Stimulated activated memory B cell treated with anti-CD40 and anti-IgM and Interleukin-4, amounts not matched to agents 10 μg/mL and 1 μg/mL and 100 μg/mL, for 72 hours (primary cell): ENCODE measurements at regions not wholly inside any gene's neighbourhood (a gene's known extent, or its start where the extent isn't known, plus 50 kb on each side); places are given as distances from the start of the nearest gene placed in this dataset.

ENCODE experiments used
- ATAC-seq: fragments of 150-1000 bp; cut with Tn5 transposase; 2 replicates; pipeline ENCODE4 v1.10.0; 2021
- H3K27ac Mint-ChIP-seq: one replicate; pipeline ENCODE4 v1.8.0; 2022; ENCODE audit warnings: mild to moderate bottlenecking, mixed read lengths
- H3K27me3 Mint-ChIP-seq: one replicate; pipeline ENCODE4 v1.8.0; 2022; ENCODE audit warnings: mixed read lengths
- H3K36me3 Mint-ChIP-seq: one replicate; pipeline ENCODE4 v1.8.0; 2022; ENCODE audit warnings: mixed read lengths
- H3K4me1 Mint-ChIP-seq: one replicate; pipeline ENCODE4 v1.8.0; 2022; ENCODE audit warnings: mixed read lengths
- H3K4me3 Mint-ChIP-seq: one replicate; pipeline ENCODE4 v1.8.0; 2022; ENCODE audit warnings: mild to moderate bottlenecking, moderate library complexity, mixed read lengths
- H3K9me3 Mint-ChIP-seq: one replicate; pipeline ENCODE4 v1.8.0; 2022; ENCODE audit warnings: mixed read lengths

DNA sequence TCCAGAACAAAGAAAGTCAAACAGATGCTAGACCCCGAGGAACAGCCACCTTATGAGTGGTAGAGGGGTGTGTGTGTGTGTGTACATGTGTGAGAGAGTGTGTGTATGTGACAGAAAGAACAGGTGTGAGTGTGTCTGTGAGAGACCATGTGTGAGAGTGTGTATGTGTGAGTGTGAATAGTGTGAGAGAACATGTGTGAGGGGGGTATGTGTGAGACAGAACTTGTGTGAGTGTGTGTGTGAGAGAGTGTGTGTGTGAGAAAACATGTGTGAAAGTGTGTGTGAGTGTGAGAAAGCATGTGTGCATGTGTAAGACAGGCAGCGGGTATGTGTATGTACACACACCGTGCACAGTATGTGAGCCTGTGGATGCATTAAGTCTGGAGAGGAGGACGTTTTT, 214.3 kb downstream of the SP3 start:
- Mint-ChIP-seq H3K4me1 (no peaks in the 10 kb centered on the region), H3K27me3 (no peaks in the 10 kb centered on the region), H3K27ac (no peak overlapping the region), H3K4me3 (no peak overlapping the region), H3K36me3 (no peaks in the 10 kb centered on the region), H3K9me3 (no peaks in the 10 kb centered on the region)
- no peak for ATAC-seq

DNA sequence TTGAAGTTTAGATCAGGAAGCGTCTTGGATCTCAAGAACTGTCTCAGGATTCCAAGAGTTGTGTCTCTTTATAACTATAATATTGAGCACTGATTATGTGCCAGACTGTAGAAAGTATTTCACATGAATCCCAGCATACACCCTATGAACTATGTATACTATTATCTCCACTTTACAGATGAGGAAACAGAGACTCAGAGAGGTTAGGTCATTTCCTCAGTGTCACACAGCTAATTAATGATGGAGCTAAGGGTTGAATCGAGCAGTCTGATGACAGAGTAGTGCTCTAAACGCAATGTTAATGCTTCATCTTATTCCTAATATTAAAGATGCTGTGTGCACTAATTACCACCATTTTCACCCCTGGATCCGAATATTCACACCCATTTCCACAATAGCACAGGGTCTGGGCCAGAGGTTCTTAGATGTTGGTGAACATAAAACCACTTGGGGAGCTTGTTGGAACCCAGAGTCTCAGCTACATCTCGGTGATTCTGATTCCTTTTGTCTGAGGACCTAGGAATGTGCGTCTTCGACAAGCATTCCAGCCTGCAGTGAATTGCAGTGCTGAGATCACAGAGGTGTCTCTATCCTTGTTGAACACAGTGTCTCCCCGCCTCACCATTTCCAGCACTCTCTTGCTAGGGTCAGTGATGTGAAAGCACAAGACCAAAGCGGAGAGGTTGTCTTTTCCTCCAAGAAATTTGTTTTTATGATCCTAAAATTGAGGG, 213.8 kb downstream of the SP3 start:
- Mint-ChIP-seq H3K36me3 (no peaks in the 10 kb centered on the region), H3K4me1 (no peaks in the 10 kb centered on the region), H3K9me3 (no peaks in the 10 kb centered on the region)

DNA sequence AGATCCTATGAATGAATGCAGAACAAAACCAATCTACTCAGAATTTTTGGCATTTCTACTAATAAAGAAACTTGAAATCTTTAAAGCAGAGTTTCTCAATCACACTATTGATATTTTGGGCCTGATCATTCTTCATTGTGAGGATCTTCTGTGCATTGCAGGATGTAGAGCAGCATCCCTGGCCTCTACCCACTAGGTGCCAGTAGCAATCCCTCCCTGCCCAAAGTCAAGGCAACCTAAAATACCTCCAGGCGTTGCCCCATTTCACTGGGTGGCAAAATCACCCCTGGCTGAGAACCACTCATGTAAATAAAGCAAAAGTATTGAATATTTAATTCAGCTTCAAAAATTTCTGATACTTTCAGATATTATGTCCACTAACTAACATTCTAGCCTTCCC, 213.0 kb downstream of the SP3 start:
- H3K27ac Mint-ChIP-seq, result no peak overlapping the region
- H3K36me3 Mint-ChIP-seq, result no peaks in the 10 kb centered on the region
- no peak overlapping the region for H3K4me3 Mint-ChIP-seq
- no peaks in the 10 kb centered on the region for H3K4me1 Mint-ChIP-seq
- H3K27me3 Mint-ChIP-seq, result no peaks in the 10 kb centered on the region
- H3K9me3 Mint-ChIP-seq, result no peaks in the 10 kb centered on the region
- no peak for ATAC-seq

More for the DNA sequence above, 213.8 kb downstream of the SP3 start:
- no peaks in the 10 kb centered on the region for H3K27me3 Mint-ChIP-seq
- no peak overlapping the region for H3K4me3 Mint-ChIP-seq
- ATAC-seq, result no peak
- no peak overlapping the region for H3K27ac Mint-ChIP-seq

DNA sequence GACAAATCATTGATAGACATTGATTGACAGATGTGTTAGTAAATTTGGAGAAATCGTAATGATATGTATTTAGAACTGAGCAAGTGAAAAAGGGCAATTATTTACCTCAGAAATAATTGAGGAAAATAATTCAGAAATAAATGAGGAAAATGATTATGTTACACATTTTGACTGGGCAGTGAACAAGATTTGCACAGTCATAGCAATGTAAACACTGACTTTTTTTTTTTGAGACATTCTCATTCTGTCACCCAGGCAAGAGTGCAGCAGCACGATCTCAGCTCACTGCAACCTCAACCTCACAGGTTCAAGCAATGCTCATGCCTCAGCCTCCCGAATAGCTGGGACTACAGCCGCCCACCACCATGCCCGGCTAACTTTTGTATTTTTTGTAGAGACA, 211.7 kb downstream of the SP3 start:
- H3K36me3 Mint-ChIP-seq, result no peaks in the 10 kb centered on the region
- H3K27ac Mint-ChIP-seq, result no peak overlapping the region
- no peak for ATAC-seq
- no peaks in the 10 kb centered on the region for H3K9me3 Mint-ChIP-seq
- no peaks in the 10 kb centered on the region for H3K4me1 Mint-ChIP-seq
- H3K27me3 Mint-ChIP-seq, result peaks cover 8% of the 10 kb centered on the region
- no peak overlapping the region for H3K4me3 Mint-ChIP-seq

DNA sequence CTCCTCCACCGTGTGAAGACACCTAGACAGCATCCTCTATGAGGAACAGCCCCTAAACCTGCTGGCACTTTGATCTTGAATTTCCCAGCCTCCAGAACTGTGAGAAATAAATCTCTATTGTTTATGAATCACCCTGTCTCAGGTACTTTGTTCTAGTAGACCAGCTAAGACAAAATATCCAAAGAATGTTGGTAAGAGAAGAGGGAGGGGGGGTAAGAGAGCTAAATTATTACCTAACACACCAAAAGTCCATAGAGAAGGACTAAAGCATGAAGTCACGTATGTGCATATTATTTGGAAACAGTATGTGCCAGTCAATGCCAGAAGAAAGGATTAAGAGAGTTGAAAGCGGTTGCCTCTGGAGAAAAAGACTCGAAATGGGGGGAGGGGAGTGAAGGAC, 211.0 kb downstream of the SP3 start:
- no peaks in the 10 kb centered on the region for H3K9me3 Mint-ChIP-seq
- ATAC-seq, result no peak
- peaks cover 12% of the 10 kb centered on the region for H3K27me3 Mint-ChIP-seq
- H3K27ac Mint-ChIP-seq, result no peak overlapping the region
- H3K4me1 Mint-ChIP-seq, result no peaks in the 10 kb centered on the region
- H3K36me3 Mint-ChIP-seq, result no peaks in the 10 kb centered on the region
- H3K4me3 Mint-ChIP-seq, result no peak overlapping the region

DNA sequence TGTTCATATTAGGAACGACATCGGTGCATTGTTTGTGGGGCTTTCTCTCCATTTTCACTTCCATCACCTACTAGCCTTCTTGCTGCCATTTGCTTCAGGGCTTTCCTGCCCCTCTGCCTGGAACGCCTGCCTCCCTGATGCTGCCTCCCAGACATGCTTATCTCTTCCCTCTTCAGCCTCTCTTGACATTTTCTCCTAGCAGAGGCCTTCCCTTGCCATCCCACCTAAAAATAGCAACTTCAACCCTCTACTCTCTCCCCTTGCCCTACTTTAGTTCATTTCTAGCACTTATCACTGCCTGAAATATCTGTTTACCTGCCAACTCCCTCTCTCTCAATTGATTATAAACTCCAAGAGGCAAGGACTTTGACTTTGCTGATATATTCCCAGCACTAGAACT, 210.3 kb downstream of the SP3 start:
- no peak for ATAC-seq
- H3K9me3 Mint-ChIP-seq, result no peaks in the 10 kb centered on the region
- H3K27ac Mint-ChIP-seq, result no peak overlapping the region
- H3K4me1 Mint-ChIP-seq, result no peaks in the 10 kb centered on the region
- H3K27me3 Mint-ChIP-seq, result peaks cover 18% of the 10 kb centered on the region
- no peak overlapping the region for H3K4me3 Mint-ChIP-seq
- H3K36me3 Mint-ChIP-seq, result no peaks in the 10 kb centered on the region

DNA sequence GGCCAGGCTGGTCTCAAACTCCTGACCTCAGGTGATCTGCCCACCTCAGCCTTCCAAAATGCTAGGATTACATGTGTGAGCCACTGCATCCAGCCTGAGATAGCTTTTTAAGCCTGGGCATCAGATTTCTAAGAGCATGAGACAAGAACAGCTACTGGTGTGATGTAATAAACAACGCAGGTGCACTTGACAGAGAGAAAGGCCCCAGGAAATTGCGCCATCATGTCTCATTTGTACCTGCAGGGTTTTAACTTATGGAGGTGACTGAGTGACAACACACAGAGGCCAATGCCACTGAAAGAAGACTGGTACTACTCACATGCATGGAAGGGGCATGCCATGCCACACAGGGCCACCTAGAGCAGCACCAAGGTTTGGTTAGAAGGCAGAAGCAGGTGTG, 209.4 kb downstream of the SP3 start:
- H3K9me3 Mint-ChIP-seq, result no peaks in the 10 kb centered on the region
- no peak overlapping the region for H3K27ac Mint-ChIP-seq
- H3K36me3 Mint-ChIP-seq, result no peaks in the 10 kb centered on the region
- no peaks in the 10 kb centered on the region for H3K4me1 Mint-ChIP-seq
- no peak for ATAC-seq
- H3K4me3 Mint-ChIP-seq, result no peak overlapping the region
- peaks cover 18% of the 10 kb centered on the region for H3K27me3 Mint-ChIP-seq

DNA sequence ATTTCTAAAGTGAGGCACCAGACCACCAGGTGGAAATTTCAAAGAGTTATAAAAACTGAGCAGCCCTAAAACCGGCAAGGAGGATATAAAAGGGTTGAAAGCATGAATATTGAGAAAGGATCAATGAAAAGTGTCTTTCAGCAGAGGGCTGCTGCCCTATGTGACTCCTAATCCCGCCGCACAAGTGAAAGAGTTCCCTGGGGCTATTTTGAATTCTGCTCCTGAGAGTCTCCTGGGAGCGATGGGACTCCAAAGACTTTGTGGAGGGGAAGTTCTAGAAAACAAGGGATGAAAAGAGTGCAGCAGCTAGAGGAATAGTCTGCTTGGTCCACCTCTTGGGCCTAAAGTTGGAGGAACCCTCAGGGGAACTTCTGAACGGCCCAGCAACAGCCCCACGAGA, 205.2 kb downstream of the SP3 start:
- H3K36me3 Mint-ChIP-seq, result no peaks in the 10 kb centered on the region
- no peaks in the 10 kb centered on the region for H3K9me3 Mint-ChIP-seq
- no peak for ATAC-seq
- peaks cover 18% of the 10 kb centered on the region for H3K27me3 Mint-ChIP-seq
- H3K4me1 Mint-ChIP-seq, result no peaks in the 10 kb centered on the region
- H3K27ac Mint-ChIP-seq, result no peak overlapping the region
- H3K4me3 Mint-ChIP-seq, result no peak overlapping the region

DNA sequence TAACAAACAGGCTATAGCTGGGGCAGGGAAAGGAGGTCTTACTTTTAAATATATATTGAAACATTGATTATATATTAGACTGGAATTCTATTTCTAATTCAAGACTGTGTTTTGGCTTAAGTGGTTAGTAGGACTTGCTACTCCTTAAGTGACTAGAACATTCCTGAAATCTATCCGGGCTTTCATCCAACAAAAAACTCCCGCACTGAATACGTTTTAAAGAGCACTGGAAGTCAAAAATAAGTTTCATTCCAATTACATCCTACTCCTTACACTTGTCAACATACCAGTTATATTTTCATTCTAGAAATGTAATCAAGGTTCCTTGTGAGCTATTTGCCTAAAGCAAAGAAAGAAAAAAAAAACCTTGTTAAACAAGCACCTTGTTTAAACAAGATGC, 204.6 kb downstream of the SP3 start:
- Mint-ChIP-seq H3K4me3 (no peak overlapping the region), H3K36me3 (no peaks in the 10 kb centered on the region), H3K9me3 (no peaks in the 10 kb centered on the region), H3K27me3 (peaks cover 18% of the 10 kb centered on the region), H3K27ac (no peak overlapping the region), H3K4me1 (no peaks in the 10 kb centered on the region)
- ATAC-seq, result no peak

DNA sequence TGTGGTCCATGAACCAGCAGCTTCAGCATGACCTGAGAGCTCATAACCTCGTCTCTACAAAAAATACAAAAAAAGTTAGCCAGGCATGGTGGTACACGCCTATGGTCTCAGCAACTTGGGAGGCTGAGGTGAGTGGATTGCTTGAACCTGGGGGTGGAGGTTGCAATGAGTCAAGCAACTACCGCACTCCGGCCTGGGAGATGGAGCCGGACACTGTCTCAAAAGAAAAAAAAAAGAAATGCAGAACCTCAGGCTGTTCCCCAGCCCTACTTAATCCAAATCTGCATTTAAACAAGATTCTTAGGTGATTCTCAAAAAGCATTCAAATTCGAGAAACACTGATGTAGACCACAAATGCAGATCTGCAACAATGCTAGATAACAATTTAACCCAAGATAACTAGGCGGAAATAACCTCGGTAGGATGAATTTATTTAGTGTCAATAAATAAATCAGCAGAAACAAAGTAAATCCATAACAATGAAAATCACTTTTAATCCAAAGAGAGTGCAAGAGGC, 203.5 kb downstream of the SP3 start:
- peaks cover 18% of the 10 kb centered on the region for H3K27me3 Mint-ChIP-seq
- H3K4me3 Mint-ChIP-seq, result no peak overlapping the region
- no peaks in the 10 kb centered on the region for H3K36me3 Mint-ChIP-seq
- no peaks in the 10 kb centered on the region for H3K4me1 Mint-ChIP-seq
- no peak overlapping the region for H3K27ac Mint-ChIP-seq
- no peak for ATAC-seq
- no peaks in the 10 kb centered on the region for H3K9me3 Mint-ChIP-seq

DNA sequence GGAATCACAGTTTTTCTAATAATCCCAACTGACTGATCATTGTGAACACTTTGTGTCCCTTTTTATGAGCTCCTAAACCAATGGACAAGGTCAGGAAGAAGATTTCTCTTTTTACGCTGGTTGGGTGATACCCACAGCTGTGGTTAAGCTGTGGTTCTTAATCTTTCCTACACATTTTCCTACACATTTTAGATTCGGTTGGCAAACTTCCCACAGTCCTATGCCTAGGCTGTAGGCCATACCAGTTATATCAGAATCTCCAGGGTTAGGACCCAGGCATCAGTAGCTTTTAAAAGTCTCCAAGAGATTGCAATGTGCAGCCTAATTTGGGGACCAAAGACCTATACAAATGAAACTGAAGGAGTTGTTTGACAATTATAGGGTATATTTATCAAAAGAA, 203.0 kb downstream of the SP3 start:
- no peaks in the 10 kb centered on the region for H3K36me3 Mint-ChIP-seq
- H3K4me1 Mint-ChIP-seq, result no peaks in the 10 kb centered on the region
- H3K9me3 Mint-ChIP-seq, result no peaks in the 10 kb centered on the region
- ATAC-seq, result no peak
- peaks cover 18% of the 10 kb centered on the region for H3K27me3 Mint-ChIP-seq
- no peak overlapping the region for H3K4me3 Mint-ChIP-seq
- no peak overlapping the region for H3K27ac Mint-ChIP-seq

DNA sequence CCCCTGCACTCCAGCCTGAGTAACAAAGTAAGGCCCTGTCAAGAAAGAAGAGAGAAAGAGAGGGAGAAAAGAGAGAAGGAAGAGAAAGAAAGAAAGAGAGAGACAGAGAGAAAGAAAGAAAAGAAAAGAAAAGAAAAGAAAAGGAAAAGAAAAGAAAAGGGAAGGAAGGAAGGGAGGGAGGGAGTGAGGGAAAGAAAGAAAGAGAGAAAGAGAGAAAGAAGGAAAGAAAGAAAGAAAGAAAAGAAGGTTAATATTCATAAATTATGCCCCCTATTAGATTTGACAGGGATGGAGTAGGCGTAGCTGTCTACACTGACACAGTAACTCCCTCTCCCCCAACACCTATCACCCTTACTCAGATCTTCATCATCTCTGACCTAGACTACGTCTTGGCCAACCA, 202.3 kb downstream of the SP3 start:
- Mint-ChIP-seq H3K27ac (no peak overlapping the region), H3K4me1 (no peaks in the 10 kb centered on the region), H3K27me3 (peaks cover 12% of the 10 kb centered on the region), H3K4me3 (no peak overlapping the region), H3K36me3 (no peaks in the 10 kb centered on the region), H3K9me3 (no peaks in the 10 kb centered on the region)
- peak; percentile 44 for ATAC-seq

DNA sequence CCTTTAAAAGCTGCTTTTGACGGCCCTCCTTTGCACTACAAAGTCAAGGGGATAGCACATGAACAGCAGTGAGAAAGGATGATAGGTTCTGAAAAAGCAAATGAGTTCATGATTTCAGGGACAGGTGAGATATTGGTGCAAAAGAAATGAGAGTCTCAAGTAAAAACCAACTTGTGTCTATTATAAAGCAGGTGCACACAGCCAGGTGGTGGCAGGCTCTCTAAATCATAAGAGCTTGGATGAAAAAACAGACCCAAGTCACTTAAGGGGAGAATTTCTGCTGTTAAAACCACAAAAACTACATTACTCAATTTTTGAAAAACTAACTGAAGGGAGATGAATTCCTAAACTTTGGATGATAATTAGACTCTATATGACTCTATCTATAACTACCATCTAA, 201.5 kb downstream of the SP3 start:
- H3K27ac Mint-ChIP-seq, result no peak overlapping the region
- no peak overlapping the region for H3K4me3 Mint-ChIP-seq
- H3K36me3 Mint-ChIP-seq, result no peaks in the 10 kb centered on the region
- no peaks in the 10 kb centered on the region for H3K9me3 Mint-ChIP-seq
- no peak for ATAC-seq
- H3K4me1 Mint-ChIP-seq, result no peaks in the 10 kb centered on the region
- peaks cover 10% of the 10 kb centered on the region for H3K27me3 Mint-ChIP-seq

DNA sequence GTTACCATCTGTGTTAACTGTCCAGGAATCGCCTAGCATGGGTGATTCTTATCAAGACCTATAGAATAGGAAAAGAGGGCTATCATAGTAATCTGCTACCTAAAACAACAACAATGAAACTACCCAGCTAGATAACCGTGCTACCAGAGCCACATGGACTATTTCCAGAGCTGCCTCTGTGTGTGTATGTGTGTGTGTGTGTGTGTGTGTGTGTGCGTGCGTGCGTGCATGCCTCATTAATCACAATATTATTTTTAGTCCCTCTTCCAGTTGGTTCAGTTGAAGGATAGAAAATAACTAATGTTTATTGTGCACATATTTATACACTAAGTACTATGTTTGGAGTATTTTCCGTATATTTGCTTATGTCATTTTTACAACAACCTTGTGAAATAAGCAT, 201.1 kb downstream of the SP3 start:
- Mint-ChIP-seq H3K9me3 (no peaks in the 10 kb centered on the region), H3K27ac (no peak overlapping the region), H3K4me3 (no peak overlapping the region), H3K36me3 (no peaks in the 10 kb centered on the region), H3K27me3 (peaks cover 7% of the 10 kb centered on the region), H3K4me1 (no peaks in the 10 kb centered on the region)
- ATAC-seq, result no peak

DNA sequence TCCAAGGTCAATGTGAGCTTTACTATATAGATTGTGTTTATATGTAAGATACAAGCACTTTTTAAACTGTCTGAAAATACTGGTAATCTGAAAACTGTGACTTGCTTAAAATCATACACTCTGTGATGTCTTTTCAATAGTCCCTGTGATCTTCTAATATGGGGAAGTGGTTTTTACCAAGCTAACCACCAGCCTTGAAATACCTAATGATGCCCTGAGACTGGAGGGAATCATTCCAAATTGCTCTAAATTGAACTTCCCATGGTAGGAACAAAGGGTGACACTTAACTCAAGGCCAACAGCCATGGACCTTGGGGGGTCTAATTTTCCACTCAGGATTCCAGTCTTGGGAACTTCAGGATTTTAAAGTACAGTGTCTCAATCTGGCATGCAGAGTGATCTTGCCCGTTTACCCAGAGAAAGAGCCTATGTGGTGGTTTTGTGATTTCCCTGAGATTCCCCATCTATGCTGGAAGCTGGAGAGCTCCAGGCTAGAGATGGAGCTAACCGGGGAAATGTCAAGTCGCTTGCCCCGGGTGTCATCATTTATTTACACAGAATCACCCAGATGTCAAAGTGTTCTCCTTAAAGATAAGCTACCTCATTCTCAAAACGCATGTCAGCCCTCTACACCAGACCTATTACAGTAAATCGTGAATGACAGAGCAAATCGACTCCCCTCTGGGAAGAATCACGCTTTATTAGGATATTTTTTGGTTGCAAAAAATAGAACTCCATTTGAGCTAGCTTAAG, 198.5 kb downstream of the SP3 start:
- Mint-ChIP-seq H3K36me3 (no peaks in the 10 kb centered on the region), H3K4me1 (no peaks in the 10 kb centered on the region), H3K9me3 (no peaks in the 10 kb centered on the region), H3K4me3 (no peak overlapping the region), H3K27me3 (no peaks in the 10 kb centered on the region), H3K27ac (no peak overlapping the region)
- no peak for ATAC-seq
